Skeletal muscle cell (primary cell): ENCODE measurements at regions not wholly inside any gene's neighbourhood (a gene's known extent, or its start where the extent isn't known, plus 50 kb on each side); places are given as distances from the start of the nearest gene placed in this dataset.

Experiments
- DNase-seq: peaks from one replicate; pipeline ENCODE4 v3.0.0-alpha.2; 2010; ENCODE audit warnings: low read depth
- H3K4me3 ChIP-seq: 2 replicates; pipeline ENCODE4 v1.5.1; 2011; ENCODE audit warnings: low read depth, mild to moderate bottlenecking, control low read depth, low read length, moderate library complexity

- H3K4me3 ChIP-seq, result no peak overlapping the region
- DNase-seq, result no peak
Measured at GRCh38 chr18:78742218-78742745, 237.3 kb upstream of the SALL3 start.

GRCh38 chr18:78743078-78743477 lies 236.5 kb upstream of the SALL3 start:
- no peak overlapping the region for H3K4me3 ChIP-seq
- DNase-seq, result no peak

- H3K4me3 ChIP-seq, result no peak overlapping the region
- DNase-seq, result no peak
Measured at GRCh38 chr18:78751664-78752063, 228.0 kb upstream of the SALL3 start.

DNA sequence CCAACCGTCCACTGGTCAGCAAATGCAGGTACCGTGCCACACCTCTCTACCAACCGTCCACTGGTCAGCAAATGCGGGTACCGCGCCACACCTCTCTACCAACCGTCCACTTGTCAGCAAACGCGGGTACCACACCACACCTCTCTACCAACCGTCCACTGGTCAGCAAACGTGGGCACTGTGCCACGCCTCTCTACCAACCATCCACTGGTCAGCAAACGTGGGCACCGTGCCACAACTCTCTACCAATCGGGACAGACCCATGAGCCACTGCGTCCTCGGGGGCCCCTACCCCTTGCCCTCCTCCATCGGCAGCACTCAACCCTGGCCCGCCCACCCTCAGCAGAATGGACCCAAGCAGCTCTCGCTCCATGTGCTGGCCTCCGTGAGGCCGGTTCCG lies 226.4 kb upstream of the SALL3 start:
- no peak for DNase-seq
- H3K4me3 ChIP-seq, result no peak overlapping the region

GRCh38 chr18:78754311-78755043 lies 225.1 kb upstream of the SALL3 start:
- DNase-seq, result no peak
- no peak overlapping the region for H3K4me3 ChIP-seq

DNA sequence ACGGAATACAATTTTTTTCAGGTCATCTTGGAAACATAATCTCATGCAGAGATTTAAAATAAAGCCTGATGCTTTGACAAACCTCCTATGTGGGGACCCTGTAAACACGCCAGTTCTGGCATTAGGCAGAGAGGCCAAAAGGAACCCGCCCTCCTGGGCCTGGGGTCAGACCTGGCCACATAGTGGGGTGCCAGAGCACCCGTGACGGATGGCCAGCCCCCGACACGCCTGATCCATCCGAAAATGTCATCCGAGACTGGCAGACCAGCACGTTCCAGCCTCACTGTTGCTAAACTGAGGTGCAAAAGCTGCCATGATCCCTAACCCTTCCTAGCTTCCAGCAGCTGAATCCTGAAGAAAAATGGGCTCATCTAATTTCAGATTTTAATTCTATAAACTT lies 222.6 kb upstream of the SALL3 start:
- DNase-seq, result no peak
- H3K4me3 ChIP-seq, result no peak overlapping the region

DNA sequence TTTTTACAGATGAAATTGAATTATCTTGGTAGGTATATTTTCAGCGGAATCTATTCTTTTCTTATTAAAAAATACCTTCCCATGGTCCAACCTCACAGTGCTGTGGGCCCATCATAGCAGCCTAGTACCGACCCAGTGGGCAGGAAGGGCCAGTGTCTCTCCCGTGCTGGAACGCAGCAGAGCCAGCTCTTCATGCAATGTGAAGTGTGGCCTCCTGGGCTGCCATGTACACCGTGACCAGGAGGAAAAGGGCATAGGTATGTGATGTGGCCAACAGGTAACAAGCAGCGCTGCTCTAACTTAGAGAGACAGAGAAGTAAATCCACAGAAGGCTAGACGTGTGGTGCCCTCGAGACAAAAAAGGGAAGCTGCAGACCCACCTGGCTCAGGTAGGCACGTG lies 221.1 kb upstream of the SALL3 start:
- no peak for DNase-seq
- H3K4me3 ChIP-seq, result no peak overlapping the region

DNA sequence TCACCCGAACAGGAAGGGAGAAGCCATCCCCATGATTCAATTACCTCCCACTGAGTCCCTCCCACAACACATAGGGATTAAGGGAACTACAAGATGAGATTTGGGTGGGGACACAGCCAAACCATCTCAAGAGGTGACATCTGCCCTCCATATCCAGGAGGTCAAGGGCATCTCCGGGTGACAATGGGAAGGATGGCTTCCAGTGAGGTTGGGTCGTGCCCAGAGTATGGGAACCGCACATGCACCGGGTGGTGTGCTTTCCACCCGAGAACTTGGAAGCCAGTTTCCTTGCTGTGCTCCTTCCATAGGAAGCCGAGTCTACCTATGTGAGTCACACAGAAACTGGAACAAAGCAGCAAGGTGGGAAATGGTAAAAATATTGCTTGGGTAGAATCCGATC lies 216.9 kb upstream of the SALL3 start:
- H3K4me3 ChIP-seq, result no peak overlapping the region
- no peak for DNase-seq

GRCh38 chr18:78764544-78764943 lies 215.1 kb upstream of the SALL3 start:
- no peak overlapping the region for H3K4me3 ChIP-seq
- no peak for DNase-seq

- DNase-seq, result no peak
- H3K4me3 ChIP-seq, result no peak overlapping the region
Measured at GRCh38 chr18:78765142-78765541, 214.5 kb upstream of the SALL3 start.

GRCh38 chr18:78765637-78766281 lies 213.9 kb upstream of the SALL3 start:
- DNase-seq, result no peak
- H3K4me3 ChIP-seq, result no peak overlapping the region

DNA sequence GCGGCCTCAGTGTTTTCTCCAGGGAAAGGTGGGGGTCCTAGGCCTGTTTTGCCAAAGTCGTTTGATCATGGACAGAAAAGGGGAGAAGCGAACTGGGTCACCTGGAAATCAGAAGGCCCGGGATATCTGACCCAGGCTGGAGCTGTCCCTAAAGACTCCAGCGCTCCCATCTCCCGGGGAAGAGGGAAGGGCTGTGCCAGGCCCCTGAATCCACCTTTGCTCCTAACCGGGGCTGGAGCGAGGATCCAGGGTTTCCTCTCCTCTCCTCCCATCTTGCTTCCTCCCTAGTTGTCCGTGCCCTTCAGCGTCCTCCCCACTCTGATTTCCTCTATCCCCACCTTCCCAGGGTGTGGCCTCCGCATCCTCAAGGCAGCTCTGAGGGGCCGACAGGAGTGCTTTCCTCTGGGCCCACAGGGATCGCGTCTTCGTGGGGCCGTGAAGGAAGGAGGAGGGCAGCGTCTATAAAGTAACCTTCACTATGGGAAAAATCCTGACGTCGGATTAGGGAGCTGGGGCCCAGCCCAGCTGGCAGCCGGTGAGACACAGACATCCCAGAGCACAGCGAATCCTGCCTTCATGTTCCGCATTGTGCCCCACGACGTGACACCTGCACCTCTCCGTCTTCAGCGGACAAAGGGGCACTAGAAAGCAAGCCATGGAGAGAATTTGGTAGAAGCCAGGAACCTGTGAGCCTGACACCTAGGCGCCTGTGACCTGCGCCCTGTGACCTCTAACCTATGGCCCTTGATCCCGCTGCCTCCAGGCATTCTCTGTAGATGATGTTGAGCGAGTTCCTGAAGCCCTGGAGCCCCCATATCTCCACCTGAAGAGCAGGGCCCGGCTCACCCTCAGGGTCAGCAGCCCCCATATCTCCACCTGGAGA lies 212.7 kb upstream of the SALL3 start:
- no peak for DNase-seq
- no peak overlapping the region for H3K4me3 ChIP-seq

DNA sequence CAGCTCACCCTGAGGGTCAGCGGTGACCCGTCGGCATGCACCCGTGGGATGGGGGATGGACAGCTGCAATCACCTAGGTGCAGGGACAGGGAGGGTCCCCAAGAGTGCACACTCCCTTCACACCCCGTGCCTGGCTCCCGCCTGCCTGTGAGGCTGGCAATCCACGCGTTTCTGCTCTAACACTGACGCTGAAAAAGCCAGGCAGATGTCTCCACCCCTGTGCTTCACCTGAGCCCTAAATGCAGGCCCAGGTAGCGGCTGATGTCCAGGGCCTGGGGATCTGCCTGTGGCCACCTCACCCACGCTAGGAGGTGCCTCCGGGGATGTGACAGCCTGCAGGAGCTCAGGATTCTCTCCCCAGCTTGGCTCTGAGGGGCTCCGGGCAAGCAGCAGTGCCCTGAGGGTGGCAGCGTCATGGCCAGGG lies 212.0 kb upstream of the SALL3 start:
- no peak overlapping the region for H3K4me3 ChIP-seq
- DNase-seq, result no peak

GRCh38 chr18:78768221-78768620 lies 211.4 kb upstream of the SALL3 start:
- no peak for DNase-seq
- no peak overlapping the region for H3K4me3 ChIP-seq

DNA sequence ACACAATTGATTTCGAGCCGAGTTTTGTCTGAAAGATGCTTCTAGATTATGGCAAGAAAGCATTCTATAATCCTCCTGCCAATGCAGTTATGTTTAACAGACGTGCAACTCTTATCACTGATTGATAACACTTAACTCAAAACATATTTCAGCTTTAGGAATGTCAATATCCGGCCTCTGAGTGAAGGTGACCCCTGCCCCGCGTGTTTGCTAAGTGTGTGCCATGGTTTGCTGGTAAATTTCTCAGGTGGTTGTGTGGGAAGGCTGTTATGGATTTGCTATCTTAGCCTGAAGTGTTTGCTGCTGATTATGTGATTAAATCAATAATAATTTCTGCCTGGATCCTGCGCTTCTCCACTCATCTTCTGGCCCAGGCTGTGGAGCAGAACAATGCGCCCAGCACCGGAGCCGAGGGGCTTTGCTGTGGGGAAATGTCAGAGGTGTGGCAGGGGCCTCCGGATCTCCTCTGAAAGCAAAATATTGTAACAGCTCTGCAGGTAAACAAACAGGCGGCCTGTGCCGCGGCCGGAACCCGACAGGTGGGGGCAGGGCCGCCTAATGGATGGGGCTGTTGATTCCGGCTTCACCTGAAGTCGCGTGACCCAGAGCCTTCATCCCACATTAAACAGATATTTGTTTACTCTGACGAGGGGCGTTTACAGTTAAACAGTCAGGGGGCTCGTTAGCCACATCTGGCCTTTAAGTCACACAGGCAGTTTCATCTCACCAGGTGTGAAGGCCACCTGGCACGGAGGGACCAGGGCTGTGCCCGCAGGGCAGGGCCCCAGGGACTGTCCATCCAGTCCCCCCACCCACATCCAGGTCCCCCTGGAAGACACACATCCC lies 210.7 kb upstream of the SALL3 start:
- no peak for DNase-seq

GRCh38 chr18:78769502-78770105 lies 210.0 kb upstream of the SALL3 start:
- no peak overlapping the region for H3K4me3 ChIP-seq
- DNase-seq, result no peak

More for the DNA sequence above, 210.7 kb upstream of the SALL3 start:
- no peak overlapping the region for H3K4me3 ChIP-seq

DNA sequence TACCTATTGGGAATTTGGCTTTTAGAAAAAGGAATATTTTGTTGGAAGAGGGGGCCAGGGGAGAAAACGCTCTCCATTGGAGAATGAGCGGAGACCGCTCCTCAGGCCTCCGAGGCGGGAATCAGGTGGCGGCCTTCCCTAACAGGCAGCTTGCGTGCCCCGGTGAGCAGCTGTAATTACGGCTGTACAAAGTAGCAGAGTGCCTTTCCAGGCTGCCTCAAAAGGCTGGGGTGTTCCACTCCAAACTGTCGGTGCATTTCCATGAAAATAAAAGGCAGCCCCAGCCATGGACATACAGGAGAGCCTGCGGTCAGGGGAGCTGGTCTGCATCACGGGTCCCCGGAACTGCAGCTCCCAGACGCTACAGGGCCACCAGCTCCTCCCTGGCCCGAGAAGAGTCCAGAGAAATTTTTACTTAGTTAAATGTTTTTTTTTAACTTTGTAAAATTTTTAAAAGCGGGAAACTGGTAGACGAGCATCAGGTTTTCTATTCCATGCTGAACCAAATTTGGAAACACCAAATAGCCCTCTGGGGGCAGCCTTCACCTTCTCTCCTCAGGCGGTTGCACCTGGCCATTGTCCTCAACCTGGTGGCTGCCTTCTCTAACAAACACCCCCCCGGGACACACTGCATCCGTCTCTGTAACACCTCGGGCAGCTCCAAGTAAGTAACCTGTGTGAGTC lies 209.3 kb upstream of the SALL3 start:
- DNase-seq, result no peak
- no peak overlapping the region for H3K4me3 ChIP-seq

DNA sequence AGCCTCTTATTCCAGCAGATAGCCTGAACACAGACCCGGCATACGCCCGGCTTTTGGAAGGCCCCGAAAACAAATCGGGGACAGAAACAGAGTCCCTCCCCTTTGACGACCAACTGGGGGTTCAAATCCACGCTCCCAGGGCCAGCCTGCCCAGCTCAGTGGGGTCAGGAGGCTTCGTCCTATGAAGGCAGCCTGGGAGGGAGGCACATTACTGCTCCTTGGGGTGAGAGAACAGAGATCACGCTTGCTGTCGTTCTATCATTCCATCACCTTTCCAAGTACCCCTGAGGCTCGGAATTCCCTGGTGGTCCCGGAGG lies 208.8 kb upstream of the SALL3 start:
- no peak for DNase-seq
- H3K4me3 ChIP-seq, result no peak overlapping the region
